HG03159 (cell line): ENCODE measurements at regions not wholly inside any gene's neighbourhood (a gene's known extent, or its start where the extent isn't known, plus 50 kb on each side); places are given as distances from the start of the nearest gene placed in this dataset.

Source experiments
- ATAC-seq: cut with Tn5 transposase; IDR thresholded peaks from one replicate; pipeline ENCODE4 v1.9.1; 2021; ENCODE audit warnings: mild to moderate bottlenecking, moderate library complexity; ENCODE audit not compliant: unreplicated experiment

GRCh38 chr18:25001803-25002202 is 350.2 kb downstream of the ZNF521 start:
- no peak for ATAC-seq

DNA sequence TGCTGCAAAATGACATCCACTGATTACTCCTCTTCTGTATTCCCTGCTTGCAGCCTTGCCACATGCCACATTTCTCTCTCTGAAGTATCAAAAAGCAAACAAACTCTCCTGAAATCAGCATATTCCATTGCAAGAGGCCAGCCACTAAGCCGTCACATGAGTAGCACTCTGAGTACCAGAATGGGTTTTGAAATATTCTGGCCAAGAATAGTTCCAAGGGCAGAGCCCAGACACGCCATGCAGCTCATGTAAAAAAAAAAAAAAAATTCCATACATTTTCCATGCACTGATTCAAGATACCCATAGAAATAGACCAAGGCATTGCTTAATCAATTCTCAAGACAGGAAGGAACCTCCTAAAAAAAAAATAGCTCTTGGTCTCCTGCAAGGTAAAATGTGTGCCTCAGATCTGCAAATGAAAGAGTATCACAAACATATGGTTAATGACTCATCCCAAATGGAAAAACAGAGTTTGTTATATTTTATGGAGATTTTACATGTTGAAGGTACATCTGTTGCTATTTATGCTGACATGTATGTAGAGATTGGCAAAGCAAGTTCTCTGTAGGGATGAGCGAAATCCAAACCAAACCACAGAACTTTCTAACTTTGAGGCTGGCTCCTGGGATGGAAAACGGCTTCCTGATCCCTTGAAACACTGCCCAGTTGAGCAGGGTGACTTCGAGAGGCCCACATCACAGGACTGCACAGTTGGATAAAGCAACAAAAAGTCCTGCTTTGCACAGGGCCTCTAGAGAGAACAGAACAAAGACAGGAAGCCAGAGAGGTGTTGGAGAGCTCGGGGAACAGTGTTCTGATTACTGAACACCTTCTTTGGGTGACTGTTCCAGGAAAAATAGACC is 346.2 kb downstream of the ZNF521 start:
- ATAC-seq = no peak

- ATAC-seq = no peak
Measured at GRCh38 chr18:25010623-25011374, 341.2 kb downstream of the ZNF521 start.
